ENCODE measurements at regions not wholly inside any gene's neighbourhood (a gene's known extent, or its start where the extent isn't known, plus 50 kb on each side); places are given as distances from the start of the nearest gene placed in this dataset.

GRCh38 chr11:19351426-19351825 is 110.7 kb upstream of the E2F8 start:
- FAIRE-seq (no peak), DNase-seq (ENCODE audit: low read depth) (no peak)
- no peak for TF ChIP-seq CTCF (IDR thresholded peaks at IDR 0.05; ENCODE audit: insufficient read depth, low read depth, low read length)
- Histone ChIP-seq H3K9me3 (ENCODE audit: insufficient read depth, low read depth, low read length) (no peaks in the 10 kb centered on the region), H3K27ac (ENCODE audit: low read depth, low read length) (no peak overlapping the region), H2AFZ (ENCODE audit: low read depth, low read length) (no peak overlapping the region), H3K4me2 (ENCODE audit: low read length) (no peak overlapping the region), H4K20me1 (ENCODE audit: insufficient read depth, low read length) (no peaks in the 10 kb centered on the region), H3K9ac (ENCODE audit: low read length) (no peak overlapping the region), H3K27me3 (ENCODE audit: insufficient read depth, low read length) (peaks cover 83% of the 10 kb centered on the region), H3K36me3 (ENCODE audit: insufficient read depth, low read length) (no peaks in the 10 kb centered on the region), H3K4me3 (ENCODE audit: insufficient read depth, low read depth, low read length) (no peak overlapping the region), H3K4me1 (ENCODE audit: insufficient read depth, low read length) (peaks cover under 1% of the 10 kb centered on the region), H3K79me2 (ENCODE audit: insufficient read depth, low read length) (no peaks in the 10 kb centered on the region)
- no peak overlapping the region for H3K4me3 Mint-ChIP-seq (ENCODE audit: unreplicated experiment)
- no peaks in the 10 kb centered on the region for H3K36me3 Mint-ChIP-seq (ENCODE audit: low read depth, unreplicated experiment)
- no peak overlapping the region for H3K27ac Mint-ChIP-seq (ENCODE audit: unreplicated experiment)
- no peaks in the 10 kb centered on the region for H3K4me1 Mint-ChIP-seq (ENCODE audit: low read depth, unreplicated experiment)
- H3K27me3 Mint-ChIP-seq (ENCODE audit: low read depth, unreplicated experiment), result peaks cover 76% of the 10 kb centered on the region
- H3K9me3 Mint-ChIP-seq (ENCODE audit: unreplicated experiment), result no peaks in the 10 kb centered on the region

- Mint-ChIP-seq H3K27me3 (ENCODE audit: low read depth, unreplicated experiment) (peaks cover 77% of the 10 kb centered on the region), H3K36me3 (ENCODE audit: low read depth, unreplicated experiment) (no peaks in the 10 kb centered on the region)
- H3K4me3 ChIP-seq (ENCODE audit: insufficient read depth, low read depth, low read length), result no peak overlapping the region
Observed at GRCh38 chr11:19350160-19350559, 109.4 kb upstream of the E2F8 start.

More at GRCh38 chr11:19350160-19350559, 109.4 kb upstream of the E2F8 start:
- TF ChIP-seq EZH2 (IDR thresholded peaks at IDR 0.05; ENCODE audit: insufficient read depth, low read length) (no peak), CTCF (IDR thresholded peaks at IDR 0.05; ENCODE audit: insufficient read depth, low read depth, low read length) (no peak)
- FAIRE-seq (no peak), DNase-seq (ENCODE audit: low read depth) (no peak)
- H3K9me3 Mint-ChIP-seq (ENCODE audit: unreplicated experiment), result no peaks in the 10 kb centered on the region
- Histone ChIP-seq H3K4me2 (ENCODE audit: low read length) (no peak overlapping the region), H3K27ac (ENCODE audit: low read depth, low read length) (no peak overlapping the region), H3K27me3 (ENCODE audit: insufficient read depth, low read length) (peaks cover 86% of the 10 kb centered on the region), H4K20me1 (ENCODE audit: insufficient read depth, low read length) (no peaks in the 10 kb centered on the region), H3K9ac (ENCODE audit: low read length) (no peak overlapping the region), H3K79me2 (ENCODE audit: insufficient read depth, low read length) (no peaks in the 10 kb centered on the region), H2AFZ (ENCODE audit: low read depth, low read length) (no peak overlapping the region), H3K9me3 (ENCODE audit: insufficient read depth, low read depth, low read length) (no peaks in the 10 kb centered on the region), H3K36me3 (ENCODE audit: insufficient read depth, low read length) (no peaks in the 10 kb centered on the region), H3K4me1 (ENCODE audit: insufficient read depth, low read length) (peaks cover 12% of the 10 kb centered on the region)
- no peak overlapping the region for H3K27ac Mint-ChIP-seq (ENCODE audit: unreplicated experiment)
- H3K4me1 Mint-ChIP-seq (ENCODE audit: low read depth, unreplicated experiment), result peaks cover 5% of the 10 kb centered on the region
- no peak overlapping the region for H3K4me3 Mint-ChIP-seq (ENCODE audit: unreplicated experiment)
